ENCODE measurements at regions not wholly inside any gene's neighbourhood (a gene's known extent, or its start where the extent isn't known, plus 50 kb on each side); places are given as distances from the start of the nearest gene placed in this dataset.

DNA sequence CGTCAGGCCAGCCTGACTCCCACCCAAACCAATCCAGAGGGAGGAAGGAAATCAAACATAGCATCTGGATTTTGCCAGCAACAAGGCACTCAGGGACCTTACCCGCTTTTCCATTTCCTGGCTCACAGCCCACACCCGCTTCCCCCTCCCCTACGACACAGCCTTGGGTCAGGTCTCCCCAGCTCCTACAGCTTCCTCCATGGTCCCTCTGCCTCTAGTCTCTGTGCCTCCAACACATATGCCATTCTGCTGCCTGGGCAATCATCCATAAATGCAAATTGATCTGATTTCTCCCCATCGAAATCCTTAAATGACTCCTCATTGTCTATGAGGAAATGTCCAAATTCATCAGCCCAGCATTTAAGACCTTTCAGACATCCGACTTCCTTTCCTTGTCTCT lies 53.2 kb upstream of the CUX1 start:
- TF ChIP-seq, protein P1, sequence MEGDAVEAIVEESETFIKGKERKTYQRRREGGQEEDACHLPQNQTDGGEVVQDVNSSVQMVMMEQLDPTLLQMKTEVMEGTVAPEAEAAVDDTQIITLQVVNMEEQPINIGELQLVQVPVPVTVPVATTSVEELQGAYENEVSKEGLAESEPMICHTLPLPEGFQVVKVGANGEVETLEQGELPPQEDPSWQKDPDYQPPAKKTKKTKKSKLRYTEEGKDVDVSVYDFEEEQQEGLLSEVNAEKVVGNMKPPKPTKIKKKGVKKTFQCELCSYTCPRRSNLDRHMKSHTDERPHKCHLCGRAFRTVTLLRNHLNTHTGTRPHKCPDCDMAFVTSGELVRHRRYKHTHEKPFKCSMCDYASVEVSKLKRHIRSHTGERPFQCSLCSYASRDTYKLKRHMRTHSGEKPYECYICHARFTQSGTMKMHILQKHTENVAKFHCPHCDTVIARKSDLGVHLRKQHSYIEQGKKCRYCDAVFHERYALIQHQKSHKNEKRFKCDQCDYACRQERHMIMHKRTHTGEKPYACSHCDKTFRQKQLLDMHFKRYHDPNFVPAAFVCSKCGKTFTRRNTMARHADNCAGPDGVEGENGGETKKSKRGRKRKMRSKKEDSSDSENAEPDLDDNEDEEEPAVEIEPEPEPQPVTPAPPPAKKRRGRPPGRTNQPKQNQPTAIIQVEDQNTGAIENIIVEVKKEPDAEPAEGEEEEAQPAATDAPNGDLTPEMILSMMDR (conservative IDR thresholded peaks at IDR 0.05) = no peak
- TF ChIP-seq ZFX (IDR thresholded peaks at IDR 0.05) = no peak
